ENCODE measurements at regions not wholly inside any gene's neighbourhood (a gene's known extent, or its start where the extent isn't known, plus 50 kb on each side); places are given as distances from the start of the nearest gene placed in this dataset.

- peak overlapping the region; percentile 94 for H2AK5ac ChIP-seq (ENCODE audit: low read depth, low read length)
- no peak overlapping the region for H3K9ac ChIP-seq (ENCODE audit: low read depth, low read length, poor library complexity)
- no peak for DNase-seq (ENCODE audit: low spot score)
- H3K9me3 ChIP-seq (replicated peaks in 1 of 2; ENCODE audit: control insufficient read depth in 2 of 2, insufficient read depth in 1 of 2, low read depth in 1 of 2, low read length in 2 of 2): peaks cover 0 to 10% of the 10 kb centered on the region in 2 donors
- peaks cover 1% of the 10 kb centered on the region for H3K79me1 ChIP-seq (ENCODE audit: low read depth, low read length)
- H3K4me1 ChIP-seq (ENCODE audit: control insufficient read depth in 2 of 2, insufficient read depth in 1 of 2, low read depth in 1 of 2, low read length in 2 of 2): peaks cover 0 to 3% of the 10 kb centered on the region in 2 donors
- no peak overlapping the region for H3K4me2 ChIP-seq (ENCODE audit: insufficient read depth, low read length, poor library complexity, severe bottlenecking)
- peak overlapping the region; percentile 52 for H3K23ac ChIP-seq (ENCODE audit: low read depth, low read length, poor library complexity)
- H2AFZ ChIP-seq (ENCODE audit: low read length): no peak overlapping the region
- peak overlapping the region; percentile 72 for H3K18ac ChIP-seq (ENCODE audit: low read length)
- no peak overlapping the region for H2BK5ac ChIP-seq (ENCODE audit: low read length)
- no peak overlapping the region for H2BK15ac ChIP-seq (ENCODE audit: low read length)
- H3K27me3 ChIP-seq (ENCODE audit: control insufficient read depth in 3 of 3, insufficient read depth in 3 of 3, low read depth in 1 of 3, low read length in 3 of 3): peaks cover 0 to 50% (median 0%) of the 10 kb centered on the region in 3 experiments
- H3K36me3 ChIP-seq (replicated peaks in 1 of 2; ENCODE audit: control insufficient read depth in 2 of 2, insufficient read depth in 2 of 2, low read length in 2 of 2): no peaks in the 10 kb centered on the region
- no peak overlapping the region for H2BK120ac ChIP-seq (ENCODE audit: low read depth, low read length)
- no peak overlapping the region for H3K4me3 ChIP-seq (ENCODE audit: low read length in 2 of 2)
- no CpG with 5 or more reads among the region's 23 CpGs for WGBS, 2 donors (ENCODE audit: extremely low coverage in 2 of 2, insufficient read length in 2 of 2, insufficient replicate concordance in 1 of 2)
- no peak overlapping the region for H3K27ac ChIP-seq (replicated peaks; ENCODE audit: low read length)
- no peak overlapping the region for H3K4ac ChIP-seq (ENCODE audit: low read length)
- H2BK12ac ChIP-seq (ENCODE audit: low read length): peak overlapping the region; percentile 14
- H3K14ac ChIP-seq (ENCODE audit: low read length): peak overlapping the region; percentile 99
- no peak overlapping the region for H4K8ac ChIP-seq (ENCODE audit: low read depth, low read length)
- no peak overlapping the region for H4K91ac ChIP-seq (ENCODE audit: low read depth, low read length, poor library complexity)
Observed at GRCh38 chr22:49617866-49618676, 209.6 kb downstream of the BRD1 start.

- Histone ChIP-seq H2BK120ac (ENCODE audit: low read depth, low read length) (no peak overlapping the region), H2BK12ac (ENCODE audit: low read length) (no peak overlapping the region), H3K27me3 (ENCODE audit: control insufficient read depth in 3 of 3, insufficient read depth in 3 of 3, low read depth in 1 of 3, low read length in 3 of 3) (peaks cover 0 to 43% (median 0%) of the 10 kb centered on the region in 3 experiments), H4K91ac (ENCODE audit: low read depth, low read length, poor library complexity) (no peak overlapping the region), H2AK5ac (ENCODE audit: low read depth, low read length) (peak overlapping the region; percentile 40), H3K79me1 (ENCODE audit: low read depth, low read length) (peaks cover 1% of the 10 kb centered on the region), H3K9me3 (replicated peaks in 1 of 2; ENCODE audit: control insufficient read depth in 2 of 2, insufficient read depth in 1 of 2, low read depth in 1 of 2, low read length in 2 of 2) (peaks cover 0 to 12% of the 10 kb centered on the region in 2 donors), H3K14ac (ENCODE audit: low read length) (peak overlapping the region; percentile 82), H2BK15ac (ENCODE audit: low read length) (no peak overlapping the region), H3K27ac (replicated peaks; ENCODE audit: low read length) (no peak overlapping the region), H3K4me1 (ENCODE audit: control insufficient read depth in 2 of 2, insufficient read depth in 1 of 2, low read depth in 1 of 2, low read length in 2 of 2) (peaks cover 0 to 3% of the 10 kb centered on the region in 2 donors), H3K9ac (ENCODE audit: low read depth, low read length, poor library complexity) (peak overlapping the region; percentile 53), H3K23ac (ENCODE audit: low read depth, low read length, poor library complexity) (no peak overlapping the region), H2BK5ac (ENCODE audit: low read length) (no peak overlapping the region), H3K4me2 (ENCODE audit: insufficient read depth, low read length, poor library complexity, severe bottlenecking) (no peak overlapping the region), H3K4me3 (ENCODE audit: low read length in 2 of 2) (no peak overlapping the region), H3K36me3 (replicated peaks in 1 of 2; ENCODE audit: control insufficient read depth in 2 of 2, insufficient read depth in 2 of 2, low read length in 2 of 2) (no peaks in the 10 kb centered on the region), H2AFZ (ENCODE audit: low read length) (no peak overlapping the region), H3K18ac (ENCODE audit: low read length) (peak overlapping the region; percentile 71), H3K4ac (ENCODE audit: low read length) (no peak overlapping the region), H4K8ac (ENCODE audit: low read depth, low read length) (no peak overlapping the region)
- no CpG with 5 or more reads among the region's 6 CpGs for WGBS, 2 donors (ENCODE audit: extremely low coverage in 2 of 2, insufficient read length in 2 of 2, insufficient replicate concordance in 1 of 2)
- DNase-seq (ENCODE audit: low spot score): no peak
Observed at GRCh38 chr22:49617264-49617663, 210.4 kb downstream of the BRD1 start.

- H2AK5ac ChIP-seq (ENCODE audit: low read depth, low read length): peak overlapping the region; percentile 40
- peak overlapping the region; percentile 71 for H3K18ac ChIP-seq (ENCODE audit: low read length)
- peak overlapping the region; percentile 11 for H3K4me2 ChIP-seq (ENCODE audit: insufficient read depth, low read length, poor library complexity, severe bottlenecking)
- H3K4me3 ChIP-seq (ENCODE audit: low read length in 2 of 2): no peak overlapping the region
- no peak overlapping the region for H2AFZ ChIP-seq (ENCODE audit: low read length)
- peak overlapping the region; percentile 73 for H2BK12ac ChIP-seq (ENCODE audit: low read length)
- peaks cover 0 to 36% (median 0%) of the 10 kb centered on the region in 3 experiments for H3K27me3 ChIP-seq (ENCODE audit: control insufficient read depth in 3 of 3, insufficient read depth in 3 of 3, low read depth in 1 of 3, low read length in 3 of 3)
- peaks cover 0 to 11% of the 10 kb centered on the region in 2 donors for H3K9me3 ChIP-seq (replicated peaks in 1 of 2; ENCODE audit: control insufficient read depth in 2 of 2, insufficient read depth in 1 of 2, low read depth in 1 of 2, low read length in 2 of 2)
- H3K36me3 ChIP-seq (replicated peaks in 1 of 2; ENCODE audit: control insufficient read depth in 2 of 2, insufficient read depth in 2 of 2, low read length in 2 of 2): no peaks in the 10 kb centered on the region
- no peak overlapping the region for H4K8ac ChIP-seq (ENCODE audit: low read depth, low read length)
- no peak overlapping the region for H2BK15ac ChIP-seq (ENCODE audit: low read length)
- DNase-seq (ENCODE audit: low spot score): no peak
- H3K79me1 ChIP-seq (ENCODE audit: low read depth, low read length): no peaks in the 10 kb centered on the region
- no peak overlapping the region for H4K91ac ChIP-seq (ENCODE audit: low read depth, low read length, poor library complexity)
- no peak overlapping the region for H3K27ac ChIP-seq (replicated peaks; ENCODE audit: low read length)
- no peak overlapping the region for H2BK120ac ChIP-seq (ENCODE audit: low read depth, low read length)
- no CpG with 5 or more reads among the region's 37 CpGs for WGBS, 2 donors (ENCODE audit: extremely low coverage in 2 of 2, insufficient read length in 2 of 2, insufficient replicate concordance in 1 of 2)
- H3K9ac ChIP-seq (ENCODE audit: low read depth, low read length, poor library complexity): peak overlapping the region; percentile 53
- H2BK5ac ChIP-seq (ENCODE audit: low read length): no peak overlapping the region
- peaks cover 0 to 2% of the 10 kb centered on the region in 2 donors for H3K4me1 ChIP-seq (ENCODE audit: control insufficient read depth in 2 of 2, insufficient read depth in 1 of 2, low read depth in 1 of 2, low read length in 2 of 2)
- H3K14ac ChIP-seq (ENCODE audit: low read length): peak overlapping the region; percentile 56
- no peak overlapping the region for H3K23ac ChIP-seq (ENCODE audit: low read depth, low read length, poor library complexity)
- no peak overlapping the region for H3K4ac ChIP-seq (ENCODE audit: low read length)
Observed at GRCh38 chr22:49616356-49617231, 211.1 kb downstream of the BRD1 start.
